Lung (tissue), 11 donors: ENCODE measurements at regions not wholly inside any gene's neighbourhood (a gene's known extent, or its start where the extent isn't known, plus 50 kb on each side); places are given as distances from the start of the nearest gene placed in this dataset.
"Not testable (repeated sequence)": the region's sequence is repeated elsewhere in the genome, so short reads cannot be mapped to it uniquely, and the experiment has no call there.

Experiments used
- ATAC-seq: fragments of 200-7000 bp; cut with Tn5 transposase; one replicate; pipeline ENCODE4 v1.9.1; 2020; ENCODE audit warnings: moderate number of reproducible peaks; ENCODE audit not compliant: insufficient read depth, low FRiP score
- DNase-seq, 3 donors: peaks; one replicate each; pipeline ENCODE4 v3.0.0-alpha.2; 2013 to 2017
- H3K27ac ChIP-seq, 2 donors: one replicate each; pipeline ENCODE4 v1.5.1; 2013; ENCODE audit warnings: mild to moderate bottlenecking in 2 of 2, moderate library complexity in 2 of 2, control low read depth in 1 of 2, inconsistent platforms in 1 of 2, low read depth in 1 of 2, low read length in 1 of 2
- H3K27me3 ChIP-seq, 3 donors: one replicate each; pipeline ENCODE4 v1.5.1; 2013; ENCODE audit warnings: low read length in 2 of 3; ENCODE audit not compliant: control insufficient read depth in 3 of 3, insufficient read depth in 3 of 3
- H3K36me3 ChIP-seq, 4 donors: one replicate each; pipeline ENCODE4 v1.5.1; 2013; ENCODE audit warnings: low read length in 4 of 4, mild to moderate bottlenecking in 1 of 4, moderate library complexity in 1 of 4; ENCODE audit not compliant: control insufficient read depth in 4 of 4, insufficient read depth in 4 of 4
- H3K4me1 ChIP-seq, 5 donors: one replicate each; pipeline ENCODE4 v1.5.1; 2013; ENCODE audit warnings: low read length in 5 of 5, mild to moderate bottlenecking in 2 of 5, moderate library complexity in 1 of 5; ENCODE audit not compliant: control insufficient read depth in 5 of 5, insufficient read depth in 5 of 5
- H3K4me3 ChIP-seq: one replicate; pipeline ENCODE4 v1.5.1; 2013; ENCODE audit warnings: mild to moderate bottlenecking, control low read depth, moderate library complexity
- H3K9ac ChIP-seq, 2 donors: one replicate each; pipeline ENCODE4 v1.5.1; 2013; ENCODE audit warnings: low read length in 2 of 2, control low read depth in 1 of 2; ENCODE audit not compliant: insufficient read depth in 1 of 2
- H3K9me3 ChIP-seq, 4 donors: one replicate each; pipeline ENCODE4 v1.5.1; 2013; ENCODE audit warnings: low read length in 3 of 4, mild to moderate bottlenecking in 1 of 4, moderate library complexity in 1 of 4; ENCODE audit not compliant: control insufficient read depth in 4 of 4, insufficient read depth in 3 of 4
- CTCF ChIP-seq: IDR thresholded peaks from 2 replicates; pipeline ENCODE4 v1.5.1; 2012; ENCODE audit warnings: mild to moderate bottlenecking; ENCODE audit errors: control extremely low read depth, extremely low read depth
- WGBS, 2 donors: extraction: QIAGEN DNeasy Blood & Tissue Kit; methylation state at CpG; one replicate each; pipeline ENCODE4 v1.1.7; 2013; 5-methylcytosine and 5-hydroxymethylcytosine counted together
- donor health status: control.
- donor health status: control.
- donor health status: Bipolar disorder and iron deficiency.
- donor health status: healthy.
- donor health status: DM: yes; HTN: yes; CAD: no.

- no peak for TF ChIP-seq CTCF
- WGBS, 2 donors, result 55 to 81% methylated on average over 2 of the region's 2 CpGs
- Histone ChIP-seq H3K9me3 (peaks cover 0 to 3% (median 0%) of the 10 kb centered on the region in 4 donors), H3K4me1 (no peaks in the 10 kb centered on the region), H3K27me3 (no peaks in the 10 kb centered on the region), H3K4me3 (no peak overlapping the region), H3K27ac (no peak overlapping the region), H3K36me3 (no peaks in the 10 kb centered on the region), H3K9ac (no peak overlapping the region)
- ATAC-seq (no peak), DNase-seq (no peak)
Observed at GRCh38 chr6:82553863-82554531, 190.4 kb downstream of the TPBG start.

- H3K4me1 ChIP-seq, result no peaks in the 10 kb centered on the region
- no peak overlapping the region for H3K27ac ChIP-seq
- no peaks in the 10 kb centered on the region for H3K27me3 ChIP-seq
- ATAC-seq, result no peak
- TF ChIP-seq CTCF, result no peak
- no peaks in the 10 kb centered on the region for H3K36me3 ChIP-seq
- 82 to 92% methylated on average over 1 of the region's 1 CpG for WGBS, 2 donors
- no peak overlapping the region for H3K4me3 ChIP-seq
- no peak overlapping the region for H3K9ac ChIP-seq
- no peak for DNase-seq
- H3K9me3 ChIP-seq, result peaks cover 0 to 3% (median 0%) of the 10 kb centered on the region in 4 donors
Observed at GRCh38 chr6:82554666-82555065, 191.0 kb downstream of the TPBG start.

- Histone ChIP-seq H3K4me1 (no peaks in the 10 kb centered on the region), H3K9me3 (peaks cover 0 to 3% (median 0%) of the 10 kb centered on the region in 4 donors), H3K27me3 (no peaks in the 10 kb centered on the region), H3K27ac (no peak overlapping the region), H3K36me3 (no peaks in the 10 kb centered on the region), H3K9ac (no peak overlapping the region), H3K4me3 (no peak overlapping the region)
- 83 to 84% methylated on average over 1 of the region's 1 CpG for WGBS, 2 donors
- DNase-seq (no peak), ATAC-seq (no peak)
- no peak for TF ChIP-seq CTCF
Observed at GRCh38 chr6:82555801-82556200, 192.2 kb downstream of the TPBG start.

- DNase-seq, H3K27ac ChIP-seq, H3K9me3 ChIP-seq, H3K36me3 ChIP-seq, H3K4me1 ChIP-seq, H3K9ac ChIP-seq, H3K4me3 ChIP-seq, ATAC-seq, H3K27me3 ChIP-seq: not testable (repeated sequence)
- WGBS, 2 donors, result 85 to 86% methylated on average over 20 of the region's 20 CpGs
Observed at GRCh38 chr6:82558531-82558930, 194.9 kb downstream of the TPBG start.
